MM.1S (cell line): ENCODE measurements at regions not wholly inside any gene's neighbourhood (a gene's known extent, or its start where the extent isn't known, plus 50 kb on each side); places are given as distances from the start of the nearest gene placed in this dataset.
"Not testable (repeated sequence)": the region's sequence is repeated elsewhere in the genome, so short reads cannot be mapped to it uniquely, and the experiment has no call there.

Source experiments
- DNase-seq: peaks from one replicate; pipeline ENCODE4 v3.0.0-alpha.2; 2015
- H2AFZ ChIP-seq: fragments of 300-600 bp; sonication (generic); 2 replicates; pipeline ENCODE4 v1.6.0; 2016; ENCODE audit warnings: antibody characterized with exemption, low read length
- H3F3A ChIP-seq: fragments of 300-600 bp; sonication (generic); 2 replicates; pipeline ENCODE4 v1.6.1; 2016; ENCODE audit warnings: mild to moderate bottlenecking, antibody characterized with exemption, low read length, moderate library complexity, mixed read lengths; ENCODE audit not compliant: insufficient read depth
- H3K27ac ChIP-seq: fragments of 300-600 bp; sonication (generic); 2 replicates; pipeline ENCODE4 v1.5.1; 2016; ENCODE audit warnings: mild to moderate bottlenecking, low read length
- H3K27me3 ChIP-seq: fragments of 300-600 bp; sonication (generic); replicated peaks from 2 replicates; pipeline ENCODE4 v1.6.0; 2016; ENCODE audit warnings: low read length; ENCODE audit not compliant: insufficient read depth
- H3K36me3 ChIP-seq: fragments of 300-600 bp; sonication (generic); replicated peaks from 2 replicates; pipeline ENCODE4 v1.6.1; 2016; ENCODE audit warnings: mild to moderate bottlenecking, low read length, mixed read lengths; ENCODE audit not compliant: insufficient read depth
- H3K4me1 ChIP-seq: fragments of 300-600 bp; sonication (generic); 2 replicates; pipeline ENCODE4 v1.6.1; 2016; ENCODE audit warnings: low read length, mixed read lengths
- H3K4me2 ChIP-seq: fragments of 300-600 bp; sonication (generic); 2 replicates; pipeline ENCODE4 v1.6.0; 2016; ENCODE audit warnings: low read depth, low read length
- H3K4me3 ChIP-seq: fragments of 300-600 bp; sonication (generic); 2 replicates; pipeline ENCODE4 v1.5.1; 2016; ENCODE audit warnings: low read length, mixed read lengths
- H3K79me2 ChIP-seq: fragments of 300-600 bp; sonication (generic); 2 replicates; pipeline ENCODE4 v1.6.1; 2016; ENCODE audit warnings: mixed run types, low read length, mixed read lengths
- H3K9ac ChIP-seq: fragments of 300-600 bp; sonication (generic); 2 replicates; pipeline ENCODE4 v1.6.1; 2016; ENCODE audit warnings: low read length, mixed read lengths
- H3K9me2 ChIP-seq: fragments of 300-600 bp; sonication (generic); replicated peaks from 2 replicates; pipeline ENCODE4 v1.6.1; 2016; ENCODE audit warnings: mild to moderate bottlenecking, low read length, mixed read lengths; ENCODE audit not compliant: insufficient read depth
- H3K9me3 ChIP-seq: fragments of 300-600 bp; sonication (generic); replicated peaks from 2 replicates; pipeline ENCODE4 v1.6.1; 2016; ENCODE audit warnings: mild to moderate bottlenecking, low read length, mixed read lengths; ENCODE audit not compliant: insufficient read depth
- H4K20me1 ChIP-seq: fragments of 300-600 bp; sonication (generic); 2 replicates; pipeline ENCODE4 v1.6.1; 2016; ENCODE audit warnings: mild to moderate bottlenecking, low read length, moderate library complexity, mixed read lengths; ENCODE audit not compliant: insufficient read depth

DNA sequence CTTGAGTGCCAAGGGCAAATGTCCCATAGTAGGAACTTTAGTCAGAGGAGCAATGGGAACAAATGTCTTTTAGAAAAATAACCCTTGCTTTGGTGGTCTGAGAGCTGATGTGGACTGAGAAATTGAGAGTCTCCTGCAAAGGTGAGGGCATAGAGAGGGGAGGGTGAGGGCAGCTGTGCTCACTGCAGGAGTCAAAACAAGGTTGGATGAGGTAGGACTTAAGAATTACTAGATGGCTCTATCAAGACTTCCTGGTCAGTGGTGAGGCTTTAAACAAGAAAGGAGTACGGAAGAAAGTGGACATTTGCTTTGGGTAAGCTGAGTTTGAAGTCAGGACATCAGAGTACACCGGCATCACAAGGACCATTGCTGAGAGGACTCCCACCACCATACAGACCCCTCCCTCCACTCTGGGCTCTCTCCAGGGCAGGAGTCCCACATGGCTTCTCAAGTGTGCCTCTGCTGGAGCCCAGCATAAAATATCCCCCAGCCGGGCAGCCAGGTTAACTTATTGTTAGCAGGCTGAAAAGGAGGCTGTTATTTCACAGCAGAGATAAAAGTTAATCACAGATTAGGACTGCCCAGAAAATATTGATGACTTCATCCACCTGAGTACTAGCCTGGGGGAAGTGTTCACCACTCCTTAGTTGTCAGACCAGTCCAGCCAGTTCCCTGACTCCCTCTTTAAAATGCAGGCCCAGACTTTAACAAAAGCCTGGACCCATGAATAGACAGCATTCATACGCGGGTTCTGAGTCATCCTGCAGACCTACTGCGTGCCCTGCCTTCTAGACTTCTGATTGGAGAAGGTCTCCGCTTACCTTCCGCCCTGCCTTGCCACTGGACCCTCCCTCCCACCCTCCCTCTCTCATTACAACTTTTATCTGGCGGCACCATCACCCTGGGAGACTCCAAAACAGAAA is 167.2 kb downstream of the BCL2L11 start:
- not testable (repeated sequence) for H3K4me1 ChIP-seq, H3K9me2 ChIP-seq, H3F3A ChIP-seq, H4K20me1 ChIP-seq, H3K4me2 ChIP-seq, H3K4me3 ChIP-seq, H3K79me2 ChIP-seq, H3K9me3 ChIP-seq, H3K27ac ChIP-seq, H3K27me3 ChIP-seq, H3K9ac ChIP-seq, DNase-seq, H2AFZ ChIP-seq, H3K36me3 ChIP-seq

DNA sequence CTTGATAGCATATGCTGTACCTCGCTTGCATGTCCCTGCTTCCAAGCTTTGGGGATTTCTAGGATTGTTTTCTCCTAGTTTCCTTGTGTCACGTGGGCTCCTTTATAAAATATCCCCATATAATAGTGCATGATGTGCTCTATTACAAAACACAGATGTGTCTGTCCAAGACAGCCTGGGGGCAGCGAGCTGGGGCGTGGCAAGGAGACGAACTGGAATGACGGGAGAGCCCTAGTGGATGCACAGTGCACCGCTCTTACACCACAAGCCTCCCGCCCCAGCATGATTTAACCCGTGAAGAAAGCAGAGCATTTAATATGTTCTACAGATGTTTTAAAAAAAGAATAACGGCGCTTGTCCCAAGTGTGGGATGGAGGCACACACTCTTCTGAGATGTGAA is 169.7 kb downstream of the BCL2L11 start:
- not testable (repeated sequence) for H3F3A ChIP-seq, H3K79me2 ChIP-seq, H2AFZ ChIP-seq, H4K20me1 ChIP-seq, H3K4me2 ChIP-seq, H3K4me3 ChIP-seq, H3K27me3 ChIP-seq, H3K4me1 ChIP-seq, H3K36me3 ChIP-seq, H3K9me2 ChIP-seq, H3K27ac ChIP-seq, H3K9me3 ChIP-seq, H3K9ac ChIP-seq, DNase-seq

DNA sequence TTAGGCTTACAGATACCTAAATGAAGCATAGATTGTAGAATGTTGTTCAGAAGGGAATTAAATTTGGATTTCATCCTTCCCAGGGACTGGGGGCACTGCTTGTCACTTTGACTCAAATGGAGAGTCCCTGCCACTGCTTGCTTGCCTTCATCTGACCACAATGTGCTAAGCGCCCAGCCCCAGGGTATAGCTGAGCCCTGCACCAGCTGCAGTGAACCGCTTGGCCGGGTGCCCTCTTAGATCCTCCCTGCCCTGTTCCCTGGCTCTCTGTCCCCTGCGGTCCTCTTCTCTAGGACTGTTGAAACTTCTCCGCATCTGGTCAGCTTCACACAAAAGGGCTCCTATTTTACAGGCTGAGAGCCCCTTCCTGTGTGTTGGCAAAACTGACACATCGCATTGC is 170.9 kb downstream of the BCL2L11 start:
- not testable (repeated sequence) for H3F3A ChIP-seq, H2AFZ ChIP-seq

DNA sequence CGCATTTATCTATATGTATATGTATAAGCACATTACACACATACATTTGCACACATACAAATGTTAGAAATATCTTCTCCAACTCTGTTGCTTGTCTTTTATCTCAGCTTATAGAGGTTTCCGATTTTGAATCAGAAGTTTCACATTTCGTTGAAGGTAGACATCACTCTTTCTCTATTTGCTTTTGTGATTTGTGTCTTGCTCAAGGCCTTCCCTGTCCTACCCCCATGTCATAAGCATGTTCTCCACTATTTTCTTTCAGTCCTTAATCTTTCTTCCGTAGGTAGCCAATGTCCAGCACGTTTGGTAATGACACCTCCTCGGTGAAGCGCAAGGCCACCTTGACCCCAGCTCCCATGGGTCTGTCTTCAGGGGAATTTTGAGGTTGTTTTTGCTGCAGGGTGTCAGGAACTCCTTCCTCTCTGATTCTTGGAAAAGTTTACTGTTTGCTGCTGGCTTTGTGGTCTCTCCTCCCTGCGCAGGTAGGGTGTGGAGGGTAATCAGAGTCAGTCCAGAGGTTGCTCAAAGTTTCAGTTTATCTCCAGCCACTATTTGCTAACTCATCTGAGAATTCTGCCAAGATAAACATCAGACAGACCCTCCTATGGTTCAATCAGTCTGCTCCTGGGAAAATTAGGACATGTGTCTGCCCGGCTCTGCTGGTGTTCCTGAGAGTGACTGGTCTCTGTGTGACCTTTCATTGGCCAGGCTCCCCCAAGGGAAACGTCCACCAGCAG is 171.7 kb downstream of the BCL2L11 start:
- H2AFZ ChIP-seq, H3K9me3 ChIP-seq, H4K20me1 ChIP-seq, H3K27me3 ChIP-seq, H3K4me2 ChIP-seq, H3K27ac ChIP-seq, H3F3A ChIP-seq, H3K36me3 ChIP-seq, H3K4me1 ChIP-seq, H3K9ac ChIP-seq, H3K9me2 ChIP-seq, H3K79me2 ChIP-seq, DNase-seq, H3K4me3 ChIP-seq: not testable (repeated sequence)

More for the DNA sequence above, 170.9 kb downstream of the BCL2L11 start:
- not testable (repeated sequence) for H3K79me2 ChIP-seq, H3K27me3 ChIP-seq, H3K4me2 ChIP-seq, H3K27ac ChIP-seq, H3K4me1 ChIP-seq, H3K36me3 ChIP-seq, H3K9ac ChIP-seq, H3K9me2 ChIP-seq, H3K9me3 ChIP-seq, DNase-seq, H3K4me3 ChIP-seq, H4K20me1 ChIP-seq

DNA sequence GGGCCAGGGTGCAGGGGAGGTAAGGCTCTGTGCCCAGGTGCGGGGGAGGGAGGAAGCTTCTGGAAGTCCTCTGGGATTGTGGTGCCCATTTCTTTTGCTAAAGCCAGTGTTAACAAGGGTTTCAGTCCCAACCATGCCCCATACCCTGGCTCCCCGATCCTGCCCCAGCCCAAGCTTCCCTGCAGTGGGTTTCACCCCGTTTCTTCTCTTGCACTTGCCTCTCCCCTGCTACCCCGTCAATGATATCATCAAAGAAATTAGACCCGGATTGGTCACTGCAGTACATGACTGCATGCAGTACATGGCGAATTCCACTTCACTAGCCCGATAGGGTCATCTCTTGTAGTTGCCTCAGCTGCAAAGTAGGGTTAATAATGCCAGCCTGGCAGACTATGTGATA is 174.0 kb downstream of the BCL2L11 start:
- not testable (repeated sequence) for H3K27me3 ChIP-seq, H3K9me2 ChIP-seq, H3K9ac ChIP-seq, H3K79me2 ChIP-seq, H3K4me1 ChIP-seq, H3K9me3 ChIP-seq, H4K20me1 ChIP-seq, H3F3A ChIP-seq, H3K36me3 ChIP-seq, H3K27ac ChIP-seq, H2AFZ ChIP-seq, DNase-seq, H3K4me2 ChIP-seq, H3K4me3 ChIP-seq

GRCh38 chr2:111296122-111296804 is 175.5 kb downstream of the BCL2L11 start:
- H4K20me1 ChIP-seq, H3K4me1 ChIP-seq, H3K9ac ChIP-seq, H3K36me3 ChIP-seq, H3K27ac ChIP-seq, H3K27me3 ChIP-seq, DNase-seq, H3K4me2 ChIP-seq, H3F3A ChIP-seq, H3K79me2 ChIP-seq, H3K9me2 ChIP-seq, H3K4me3 ChIP-seq, H2AFZ ChIP-seq, H3K9me3 ChIP-seq: not testable (repeated sequence)

- not testable (repeated sequence) for H3K9me3 ChIP-seq, H3K4me3 ChIP-seq, H3K4me1 ChIP-seq, DNase-seq, H3K4me2 ChIP-seq, H3K27me3 ChIP-seq, H3F3A ChIP-seq, H3K36me3 ChIP-seq, H3K9me2 ChIP-seq, H3K79me2 ChIP-seq, H3K27ac ChIP-seq, H2AFZ ChIP-seq, H3K9ac ChIP-seq, H4K20me1 ChIP-seq
These were observed 176.4 kb downstream of the BCL2L11 start for GRCh38 chr2:111297128-111297527.
